Stimulated activated CD4-positive, alpha-beta T cell treated with anti-CD3 and anti-CD28 coated beads, Interleukin-4, amount 100 ng/mL, for 1 hour (primary cell): ENCODE measurements at regions not wholly inside any gene's neighbourhood (a gene's known extent, or its start where the extent isn't known, plus 50 kb on each side); places are given as distances from the start of the nearest gene placed in this dataset.

Source experiments
- DNase-seq: peaks from one replicate; pipeline ENCODE4 v3.0.0-alpha.2; 2020

GRCh38 chr14:97916100-97916499, 1118.9 kb downstream of the VRK1 start:
- DNase-seq = no peak

GRCh38 chr14:97916669-97917568, 1119.7 kb downstream of the VRK1 start:
- no peak for DNase-seq

GRCh38 chr14:97920201-97920600, 1123.0 kb downstream of the VRK1 start:
- no peak for DNase-seq

DNA sequence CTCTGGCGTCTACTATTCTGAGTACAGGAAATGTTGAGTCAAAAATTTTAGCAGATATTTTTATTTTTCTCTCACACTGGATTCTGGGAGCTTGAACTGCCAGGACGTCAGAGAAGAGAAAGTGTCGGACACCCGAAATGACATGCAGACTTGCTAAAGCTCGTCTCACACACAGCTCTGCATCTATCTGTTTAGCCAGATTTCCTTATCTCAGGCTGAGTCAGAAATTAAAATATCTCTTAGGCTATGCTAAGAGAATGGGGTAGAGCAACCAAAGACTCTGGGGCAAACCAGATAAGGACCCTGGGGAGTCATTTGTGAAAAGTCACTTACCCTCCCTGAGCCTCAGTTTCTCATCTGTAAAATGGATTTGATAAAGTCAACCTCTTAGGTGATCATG, 1124.1 kb downstream of the VRK1 start:
- no peak for DNase-seq

- DNase-seq = no peak
These were observed 1127.9 kb downstream of the VRK1 start for GRCh38 chr14:97924922-97925613.

DNA sequence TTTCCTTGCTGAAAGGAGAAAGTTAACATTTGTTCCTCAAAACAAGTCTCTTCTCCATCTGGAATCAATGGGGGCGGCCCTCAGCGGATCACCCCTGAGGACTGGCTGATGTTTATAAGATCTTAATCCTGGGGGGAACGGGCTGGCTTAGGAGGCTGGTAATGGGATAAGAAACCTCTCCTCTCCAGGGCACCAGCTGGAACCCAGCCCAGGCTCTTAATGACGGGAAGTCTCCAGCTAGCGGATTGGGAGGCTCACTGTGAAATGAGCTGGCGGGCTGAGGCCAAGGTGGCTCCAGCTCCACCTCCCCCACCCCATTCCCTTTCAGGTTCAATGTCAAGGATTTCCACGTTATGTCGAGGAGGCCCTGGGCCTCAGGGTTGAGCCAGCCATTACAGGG, 1133.0 kb downstream of the VRK1 start:
- DNase-seq = no peak

- no peak for DNase-seq
These were observed 1134.1 kb downstream of the VRK1 start for GRCh38 chr14:97931273-97931672.

GRCh38 chr14:97942921-97943320, 1145.7 kb downstream of the VRK1 start:
- no peak for DNase-seq

DNA sequence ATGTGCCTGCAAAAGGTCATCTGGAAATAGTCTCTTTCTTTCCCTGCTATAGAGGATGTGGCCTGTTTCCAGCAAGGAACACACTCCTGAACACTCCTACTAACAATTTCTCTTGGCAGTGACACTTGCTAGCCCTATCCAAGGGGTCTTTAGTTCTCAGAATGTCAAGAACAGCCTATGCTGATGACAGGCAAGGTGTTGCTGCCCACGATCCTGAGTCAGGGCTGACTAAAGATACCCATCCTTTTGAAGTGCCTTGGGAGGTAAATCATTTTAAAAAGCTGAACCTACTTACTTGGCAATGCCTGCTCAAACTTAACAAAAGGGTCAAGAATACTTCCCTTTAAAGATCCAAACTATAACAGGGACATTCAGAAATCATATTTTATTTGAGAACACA, 1146.4 kb downstream of the VRK1 start:
- no peak for DNase-seq

DNA sequence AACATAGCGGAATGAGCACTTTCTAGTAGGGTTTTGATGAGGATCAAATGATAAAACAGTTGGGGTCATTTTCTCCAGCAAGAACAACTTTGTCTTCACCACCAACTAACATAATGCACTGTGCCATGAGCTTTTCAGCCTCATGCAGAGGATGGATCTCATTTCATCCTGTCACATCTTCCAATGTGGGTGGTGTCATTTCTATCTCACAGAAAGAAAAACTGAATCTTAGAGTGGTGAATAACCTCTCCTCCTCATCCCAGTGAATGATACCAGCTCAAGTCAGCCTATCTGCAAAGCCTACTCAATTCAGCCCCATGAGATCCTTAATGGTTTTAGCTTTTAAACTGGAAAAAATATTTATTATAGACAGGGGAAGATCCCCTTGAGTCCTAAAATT, 1147.2 kb downstream of the VRK1 start:
- no peak for DNase-seq

- DNase-seq = no peak
These were observed 1148.4 kb downstream of the VRK1 start for GRCh38 chr14:97945631-97946030.

GRCh38 chr14:97946240-97946639, 1149.1 kb downstream of the VRK1 start:
- DNase-seq = no peak

DNA sequence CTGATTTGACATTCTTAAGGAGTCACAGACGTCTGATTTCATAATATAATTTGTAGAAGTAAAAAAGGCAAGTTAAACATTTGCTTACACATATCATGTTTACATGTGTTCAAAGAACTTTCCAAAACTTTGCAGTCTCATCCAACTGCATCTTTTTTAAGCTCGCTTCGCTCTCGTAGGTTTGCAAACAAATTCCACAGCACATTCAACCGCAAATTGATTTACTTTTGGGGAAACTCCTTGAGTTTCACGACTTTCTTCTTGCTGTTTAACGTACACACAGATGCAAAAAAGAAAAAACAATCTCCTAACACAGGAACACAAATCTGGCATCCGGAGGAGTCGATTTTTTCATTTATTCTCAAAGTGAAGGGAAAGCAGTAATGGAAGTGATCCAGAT, 1149.5 kb downstream of the VRK1 start:
- DNase-seq = no peak

DNA sequence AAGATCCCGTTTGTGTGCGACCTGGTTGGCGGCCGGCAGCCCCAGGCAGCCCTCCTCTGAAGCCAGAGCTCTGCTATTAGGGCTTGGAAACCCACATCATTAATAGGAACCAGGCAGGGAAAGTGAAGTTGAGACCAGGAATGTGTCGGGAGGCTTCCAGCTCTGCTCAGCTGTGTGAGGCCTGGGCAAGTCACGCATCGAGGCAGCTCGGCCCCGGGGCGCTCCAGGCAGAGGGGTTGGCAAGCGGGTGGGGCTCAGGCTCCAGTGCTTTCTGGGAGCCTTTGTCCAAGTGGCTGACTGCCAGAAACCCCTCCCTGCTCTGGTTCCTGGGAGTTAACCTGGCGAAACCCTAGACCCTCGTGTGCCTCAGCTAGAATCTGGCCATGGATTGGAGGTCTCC, 1151.7 kb downstream of the VRK1 start:
- no peak for DNase-seq

- no peak for DNase-seq
These were observed 1159.6 kb downstream of the VRK1 start for GRCh38 chr14:97956581-97957340.

GRCh38 chr14:97959251-97959650, 1162.1 kb downstream of the VRK1 start:
- no peak for DNase-seq

- DNase-seq = no peak
These were observed 1163.3 kb downstream of the VRK1 start for GRCh38 chr14:97960436-97960835.

DNA sequence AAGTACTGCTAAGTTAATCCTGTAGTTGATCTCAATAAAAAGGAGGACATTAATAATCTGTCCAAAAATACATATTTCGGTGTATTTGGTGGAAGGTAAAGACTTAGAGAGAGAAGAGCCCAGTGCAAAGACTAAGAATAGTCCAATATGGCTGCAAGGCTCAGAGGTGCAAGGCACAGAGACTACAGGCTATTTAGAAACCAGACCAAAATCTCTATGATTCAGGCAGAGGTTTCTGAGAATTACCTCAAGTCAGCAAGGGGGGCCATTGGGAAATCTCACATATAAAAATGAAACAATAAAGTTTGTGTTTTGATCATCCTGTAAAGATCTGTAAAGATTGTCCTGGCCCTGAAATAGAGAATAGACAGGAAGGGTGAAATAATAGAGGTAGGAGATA, 1173.0 kb downstream of the VRK1 start:
- DNase-seq = no peak

GRCh38 chr14:97975216-97975615, 1178.0 kb downstream of the VRK1 start:
- no peak for DNase-seq

GRCh38 chr14:97975962-97976361, 1178.8 kb downstream of the VRK1 start:
- peak; percentile 36 for DNase-seq

GRCh38 chr14:97976861-97977260, 1179.7 kb downstream of the VRK1 start:
- no peak for DNase-seq

DNA sequence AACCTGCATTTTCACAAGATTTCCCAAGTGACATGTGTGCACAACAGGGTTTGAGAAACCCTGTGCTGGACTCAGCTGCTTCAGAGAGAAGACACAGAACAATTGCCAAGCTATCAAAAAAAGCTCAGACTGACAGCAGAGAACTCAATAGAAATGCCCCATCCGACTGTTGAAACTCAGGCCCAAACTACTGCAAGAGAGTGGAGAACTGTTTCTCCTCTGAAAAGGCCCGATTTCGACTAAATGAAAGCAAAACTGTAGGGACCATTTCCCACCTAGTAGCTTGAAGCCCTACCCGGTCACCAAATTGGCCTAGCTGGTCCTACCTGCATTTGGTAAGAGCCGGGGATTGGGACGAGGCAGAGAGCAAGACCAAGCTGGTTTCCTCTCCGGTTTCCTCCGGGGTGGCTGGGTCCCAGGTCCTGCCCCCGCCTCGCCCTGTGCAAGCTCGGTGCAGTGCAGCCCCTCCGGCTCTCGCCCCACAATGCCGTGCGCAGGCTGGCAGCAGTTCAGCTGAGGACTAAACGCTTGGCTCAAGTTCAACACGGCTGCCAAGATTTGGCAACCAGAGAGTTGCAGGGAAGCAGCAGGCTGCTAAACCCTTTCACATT, 1180.6 kb downstream of the VRK1 start:
- peak; percentile 77 for DNase-seq

DNA sequence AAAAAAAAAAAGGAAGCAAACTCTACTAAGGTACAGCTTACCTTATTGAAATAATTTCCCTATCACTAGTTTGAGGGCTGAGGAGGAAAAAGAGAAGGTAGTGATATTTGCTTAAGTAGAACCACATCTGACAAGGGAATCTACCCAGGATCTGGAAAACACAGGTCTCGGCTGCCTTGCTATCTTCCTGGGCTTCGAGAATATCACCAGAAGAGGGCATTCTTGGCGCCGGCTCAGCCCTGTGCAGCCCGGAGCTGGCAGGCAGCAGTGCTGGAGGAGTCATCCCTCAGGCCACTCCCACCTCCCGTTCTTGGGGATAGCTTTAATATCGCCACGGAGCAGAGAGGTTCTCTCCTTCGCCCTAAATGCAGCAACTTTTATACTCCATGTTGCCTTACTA, 1181.2 kb downstream of the VRK1 start:
- DNase-seq = peak; percentile 79
